ENCODE measurements at regions not wholly inside any gene's neighbourhood (a gene's known extent, or its start where the extent isn't known, plus 50 kb on each side); places are given as distances from the start of the nearest gene placed in this dataset.

- no peak for TF ChIP-seq CTCF (conservative IDR thresholded peaks at IDR 0.05; ENCODE audit: low read length)
- TF ChIP-seq EZH2phosphoT487 (IDR thresholded peaks at IDR 0.05; ENCODE audit: borderline replicate concordance, low read depth, low read length) = no peak
Observed at GRCh38 chr5:20254748-20255147, 266.7 kb upstream of the CDH18 start.

Measured in OCI-LY7 (cell line).